Endothelial cell of umbilical vein (primary cell): ENCODE measurements at regions not wholly inside any gene's neighbourhood (a gene's known extent, or its start where the extent isn't known, plus 50 kb on each side); places are given as distances from the start of the nearest gene placed in this dataset.

ENCODE experiments used
- BruUV-seq: library from RNA; stranded (reverse); fragments of 400-500 nt; replicated peaks from 2 replicates; lab custom pipeline; 2021; lab: Mats Ljungman, UMichigan
- CTCF ChIA-PET: fragments of 300-600, 350-600 bp; sonication (Branson Sonifier 250); formaldehyde crosslinking; loops from one replicate; lab custom pipeline; 2021; ENCODE audit warnings: antibody characterized with exemption, inconsistent platforms; lab: Charles Lee
- POLR2A ChIA-PET: fragments of 300-600, 350-600 bp; sonication (Branson Sonifier 250); formaldehyde crosslinking; loops from one replicate; lab custom pipeline; 2021; ENCODE audit warnings: antibody characterized with exemption, inconsistent platforms; lab: Charles Lee
- DNase-seq: peaks from one replicate; pipeline ENCODE4 v3.0.0-alpha.2; 2011; ENCODE audit warnings: low read depth, low spot score
- FAIRE-seq: peaks from 2 replicates; lab custom pipeline; 2011; peaks lifted over from hg19 to GRCh38; lab: Jason Lieb, UNC
- H2AFZ ChIP-seq: 2 replicates; pipeline ENCODE4 v1.6.0; 2012; ENCODE audit warnings: low read depth, low read length, control low read depth, inconsistent platforms
- H3K27ac ChIP-seq: 2 replicates; pipeline ENCODE4 v1.5.1; 2011; ENCODE audit warnings: low read depth, mild to moderate bottlenecking, control low read depth, low read length, moderate library complexity; ENCODE audit not compliant: insufficient read depth
- H3K27me3 ChIP-seq, 2 experiments: 2 replicates each; pipeline versions ENCODE4 v1.6.0 to v1.6.1; 2011; ENCODE audit warnings: low read length in 2 of 2, mixed read lengths in 1 of 2; ENCODE audit not compliant: control insufficient read depth in 2 of 2, insufficient read depth in 2 of 2
- H3K36me3 ChIP-seq, 2 experiments: 2 replicates in 1 of 2; 3 replicates in 1 of 2; pipeline ENCODE4 v1.5.1; 2011; ENCODE audit warnings: low read length in 2 of 2, mild to moderate bottlenecking in 1 of 2, moderate library complexity in 1 of 2; ENCODE audit not compliant: control insufficient read depth in 2 of 2, insufficient read depth in 2 of 2; ENCODE audit errors: extremely low read depth in 1 of 2
- H3K4me1 ChIP-seq: 3 replicates; pipeline ENCODE4 v1.5.1; 2011; ENCODE audit warnings: mild to moderate bottlenecking, low read length; ENCODE audit not compliant: control insufficient read depth, insufficient read depth; ENCODE audit errors: extremely low read depth
- H3K4me2 ChIP-seq: 2 replicates; pipeline ENCODE4 v1.6.1; 2011; ENCODE audit warnings: low read length, control low read depth, mixed read lengths; ENCODE audit not compliant: insufficient read depth
- H3K4me3 ChIP-seq, 3 experiments: fragments of 200-600 bp in 1 of 3; sonication (generic), shearing (Covaris generic) in 1 of 3; replicated peaks in 1 of 3; 2 replicates each; pipeline ENCODE4 v1.5.1; 2011 to 2016; ENCODE audit warnings: control low read depth in 3 of 3, low read length in 3 of 3, mild to moderate bottlenecking in 2 of 3, inconsistent platforms in 1 of 3, low read depth in 1 of 3, moderate library complexity in 1 of 3; ENCODE audit not compliant: insufficient read depth in 1 of 3
- H3K79me2 ChIP-seq: 2 replicates; pipeline ENCODE4 v1.6.0; 2012; ENCODE audit warnings: low read length, inconsistent platforms; ENCODE audit not compliant: control insufficient read depth, insufficient read depth
- H3K9ac ChIP-seq: replicated peaks from 2 replicates; pipeline ENCODE3; 2011; ENCODE audit warnings: low read length, control low read depth; ENCODE audit not compliant: insufficient read depth; ENCODE audit errors: extremely low read depth
- H3K9me1 ChIP-seq: replicated peaks from 3 replicates; pipeline ENCODE4 v1.6.0; 2011; ENCODE audit warnings: mild to moderate bottlenecking, low read length; ENCODE audit not compliant: control insufficient read depth, insufficient read depth; ENCODE audit errors: extremely low read depth
- H3K9me3 ChIP-seq: replicated peaks from 2 replicates; pipeline ENCODE4 v1.5.1; 2012; ENCODE audit warnings: low read length, inconsistent platforms; ENCODE audit not compliant: control insufficient read depth, insufficient read depth
- H4K20me1 ChIP-seq: replicated peaks from 2 replicates; pipeline ENCODE3; 2011; ENCODE audit warnings: mild to moderate bottlenecking, low read length; ENCODE audit not compliant: control insufficient read depth, insufficient read depth; ENCODE audit errors: extremely low read depth
- CTCF ChIP-seq, 2 donors: IDR thresholded peaks; 1 replicate in 1 of 2; 2 replicates in 1 of 2; pipeline ENCODE4 v1.5.1; 2011; ENCODE audit warnings: low read length in 2 of 2, mild to moderate bottlenecking in 2 of 2, moderate library complexity in 2 of 2, control low read depth in 1 of 2, inconsistent platforms in 1 of 2, low read depth in 1 of 2; ENCODE audit not compliant: insufficient read depth in 1 of 2; ENCODE audit errors: extremely low read depth in 1 of 2
- FOS ChIP-seq: IDR thresholded peaks from 2 replicates; pipeline ENCODE4 v1.6.1; 2011; ENCODE audit warnings: mild to moderate bottlenecking, low read length, moderate library complexity, borderline replicate concordance; ENCODE audit not compliant: insufficient read depth
- dilution Hi-C: fragments of 300-500 bp; cut with MboI; formaldehyde crosslinking; loops from one replicate; pipeline ENCODE4 v1.15.0; 2019; ENCODE audit warnings: low sequenced_read_pairs; ENCODE audit not compliant: extremely low pct_ligation_motif_present
- intact Hi-C: fragments of 100-400 bp; cut with micrococcal nuclease; formaldehyde crosslinking; loops from one replicate; pipeline ENCODE4 v1.10.0; 2022

DNA sequence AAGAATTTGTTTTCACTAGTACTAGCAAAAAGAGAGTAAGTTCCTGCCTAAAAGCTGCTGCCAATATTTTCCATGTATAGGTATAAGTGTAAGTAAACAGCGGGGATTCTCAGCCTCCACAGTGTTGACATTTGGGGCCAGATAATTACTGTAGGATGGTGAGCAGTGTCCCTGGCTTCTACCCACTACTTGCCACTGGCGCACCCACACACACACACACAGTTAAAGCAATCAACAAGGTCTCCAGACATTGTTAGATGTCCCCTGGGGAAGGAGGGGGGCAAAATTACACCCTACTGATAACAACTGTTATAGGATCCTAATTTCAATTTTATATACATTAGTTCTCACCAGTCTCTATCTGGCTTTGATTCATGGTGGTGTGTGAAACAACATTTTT, 417.0 kb upstream of the PSMD7 start:
- intact Hi-C loops, result loop anchor here (5.0 kb wide), 1 partner anchor 1482 kb away; no protein-coding TSS in a partner anchor
- H3K79me2 ChIP-seq, result no peaks in the 10 kb centered on the region
- no peaks in the 10 kb centered on the region for H3K9me1 ChIP-seq
- H3K9me3 ChIP-seq, result no peaks in the 10 kb centered on the region
- no peaks in the 10 kb centered on the region for H4K20me1 ChIP-seq
- H2AFZ ChIP-seq, result no peak overlapping the region
- CTCF ChIA-PET, result no interaction called here
- no peaks in the 10 kb centered on the region for H3K4me1 ChIP-seq
- FAIRE-seq (no peak), DNase-seq (no peak)
- no peaks in the 10 kb centered on the region for H3K36me3 ChIP-seq
- H3K27ac ChIP-seq, result no peak overlapping the region
- TF ChIP-seq CTCF (IDR thresholded peaks at IDR 0.05; ENCODE audit: extremely low read depth in 1 of 2, insufficient read depth in 1 of 2, low read depth in 1 of 2, low read length in 2 of 2), result no peak
- dilution Hi-C loops, result no loop called here
- BruUV-seq, result no TSS peak
- no peaks in the 10 kb centered on the region for H3K27me3 ChIP-seq
- POLR2A ChIA-PET, result no interaction called here
- H3K4me3 ChIP-seq, result no peak overlapping the region
- H3K9ac ChIP-seq, result no peak overlapping the region
- no peak overlapping the region for H3K4me2 ChIP-seq

DNA sequence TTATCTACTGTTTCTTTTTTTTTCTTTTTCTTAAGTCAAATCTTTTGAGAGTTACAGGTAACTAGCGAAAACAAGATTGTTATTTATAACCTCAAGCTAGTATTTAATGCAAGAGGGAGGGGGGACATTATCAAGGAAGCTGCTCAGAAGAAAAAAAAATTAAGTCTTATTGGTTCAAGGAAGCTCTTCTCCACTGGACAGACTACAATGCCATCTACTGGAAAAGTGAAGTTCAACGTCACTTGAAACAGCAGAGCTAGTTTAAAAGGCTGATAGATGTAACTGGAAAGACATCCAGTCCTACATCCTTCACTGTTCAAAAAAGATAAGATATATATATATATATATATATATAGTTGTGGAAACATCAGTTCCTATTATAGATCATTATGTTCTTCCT, 418.0 kb upstream of the PSMD7 start:
- dilution Hi-C loops, result no loop called here
- no peaks in the 10 kb centered on the region for H3K9me3 ChIP-seq

More for the DNA sequence above, 418.0 kb upstream of the PSMD7 start:
- BruUV-seq, result no TSS peak
- no peaks in the 10 kb centered on the region for H3K9me1 ChIP-seq
- no peak overlapping the region for H3K4me3 ChIP-seq
- H3K79me2 ChIP-seq, result no peaks in the 10 kb centered on the region
- ChIA-PET CTCF (interaction anchor here (0.7 to 1.5 kb wide), 23 partner anchors 10 to 1757 kb away, joined by 3 to 36 read pairs (median 4); no protein-coding TSS in a partner anchor), POLR2A (no interaction called here)
- H4K20me1 ChIP-seq, result no peaks in the 10 kb centered on the region
- H3K27ac ChIP-seq, result no peak overlapping the region
- DNase-seq (peak; percentile 65), FAIRE-seq (no peak)
- TF ChIP-seq FOS (no peak), CTCF (IDR thresholded peaks at IDR 0.05; ENCODE audit: extremely low read depth in 1 of 2, insufficient read depth in 1 of 2, low read depth in 1 of 2, low read length in 2 of 2) (peak in 1 of 2 donors; percentile 34)
- no peak overlapping the region for H2AFZ ChIP-seq
- intact Hi-C loops, result loop anchor here (1.0 to 5.0 kb wide), 3 partner anchors 1376 to 1636 kb away; no protein-coding TSS in a partner anchor
- H3K4me1 ChIP-seq, result no peaks in the 10 kb centered on the region
- H3K36me3 ChIP-seq, result no peaks in the 10 kb centered on the region
- H3K4me2 ChIP-seq, result no peak overlapping the region
- no peaks in the 10 kb centered on the region for H3K27me3 ChIP-seq
- no peak overlapping the region for H3K9ac ChIP-seq
